ENCODE measurements at regions not wholly inside any gene's neighbourhood (a gene's known extent, or its start where the extent isn't known, plus 50 kb on each side); places are given as distances from the start of the nearest gene placed in this dataset.
A peak's percentile ranks its signal among the peaks of the same experiment; 100 is the strongest.

DNA sequence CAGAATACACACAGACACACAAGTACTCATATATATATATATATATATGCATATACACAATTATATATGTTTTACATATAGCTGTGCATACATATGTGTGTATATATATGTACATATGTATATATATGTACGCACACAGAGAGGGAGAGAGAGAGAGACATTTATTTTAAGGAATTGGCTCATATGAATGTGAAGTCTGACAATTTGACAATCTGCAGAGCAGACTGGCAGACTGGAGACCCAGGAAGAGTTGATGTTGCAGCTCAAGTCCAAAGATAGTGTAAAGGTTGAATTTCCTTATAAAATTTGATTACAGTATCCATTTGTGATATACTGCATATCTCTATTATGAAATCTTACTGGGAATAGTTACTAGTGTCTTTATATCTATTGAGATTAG is 1330.3 kb upstream of the CADM2 start:
- Histone ChIP-seq H3K9ac (ENCODE audit: insufficient read length) (no peak overlapping the region), H3K36me3 (ENCODE audit: insufficient read depth, low read length) (no peaks in the 10 kb centered on the region), H3K4me3 (no peak overlapping the region), H3K27ac (no peak overlapping the region), H3K9me3 (ENCODE audit: low read depth, low read length) (no peaks in the 10 kb centered on the region)
- TF ChIP-seq POLR2AphosphoS5 (IDR thresholded peaks at IDR 0.05; ENCODE audit: borderline replicate concordance, low read depth, low read length): no peak
- no peak for TF ChIP-seq FOXP2 (optimal IDR thresholded peaks at IDR 0.05; ENCODE audit: control extremely low read depth, extremely low read length, insufficient read depth)
- no peak for TF ChIP-seq EZH2 (IDR thresholded peaks at IDR 0.05)
- DNase-seq (ENCODE audit: low read depth, low spot score): no peak

- Histone ChIP-seq H3K27ac (no peak overlapping the region), H3K9ac (ENCODE audit: insufficient read length) (no peak overlapping the region), H3K4me3 (no peak overlapping the region), H3K36me3 (ENCODE audit: insufficient read depth, low read length) (no peaks in the 10 kb centered on the region), H3K9me3 (ENCODE audit: low read depth, low read length) (no peaks in the 10 kb centered on the region)
- DNase-seq (ENCODE audit: low read depth, low spot score): no peak
- no peak for TF ChIP-seq FOXP2 (optimal IDR thresholded peaks at IDR 0.05; ENCODE audit: control extremely low read depth, extremely low read length, insufficient read depth)
- no peak for TF ChIP-seq EZH2 (IDR thresholded peaks at IDR 0.05)
- TF ChIP-seq POLR2AphosphoS5 (IDR thresholded peaks at IDR 0.05; ENCODE audit: borderline replicate concordance, low read depth, low read length): no peak
Observed at GRCh38 chr3:83632526-83632925, 1326.3 kb upstream of the CADM2 start.

DNA sequence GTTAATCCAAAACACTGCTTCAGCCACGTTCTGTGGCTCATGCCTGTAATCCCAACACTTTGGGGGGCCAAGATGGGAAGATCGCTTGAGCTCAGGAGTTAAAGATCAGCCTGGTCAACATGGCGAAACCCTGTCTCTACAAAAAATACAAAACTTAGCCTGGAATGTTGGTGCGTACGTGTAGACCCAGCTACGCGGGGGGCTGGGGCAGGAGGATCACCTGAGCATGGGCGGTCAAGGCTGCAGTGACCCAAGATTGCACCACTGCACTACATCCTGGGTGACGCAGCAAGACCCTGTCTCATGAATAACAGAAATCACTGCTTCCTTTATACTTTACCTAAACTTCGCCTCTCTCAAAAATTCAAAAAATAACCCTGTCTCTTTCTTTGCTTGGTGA is 1325.0 kb upstream of the CADM2 start:
- Histone ChIP-seq H3K36me3 (ENCODE audit: insufficient read depth, low read length) (no peaks in the 10 kb centered on the region), H3K4me3 (no peak overlapping the region), H3K27ac (no peak overlapping the region), H3K9ac (ENCODE audit: insufficient read length) (no peak overlapping the region), H3K9me3 (ENCODE audit: low read depth, low read length) (no peaks in the 10 kb centered on the region)
- no peak for TF ChIP-seq POLR2AphosphoS5 (IDR thresholded peaks at IDR 0.05; ENCODE audit: borderline replicate concordance, low read depth, low read length)
- no peak for TF ChIP-seq EZH2 (IDR thresholded peaks at IDR 0.05)
- TF ChIP-seq FOXP2 (optimal IDR thresholded peaks at IDR 0.05; ENCODE audit: control extremely low read depth, extremely low read length, insufficient read depth): no peak
- no peak for DNase-seq (ENCODE audit: low read depth, low spot score)

- Histone ChIP-seq H3K27ac (no peak overlapping the region), H3K4me3 (no peak overlapping the region), H3K9ac (ENCODE audit: insufficient read length) (no peak overlapping the region), H3K9me3 (ENCODE audit: low read depth, low read length) (no peaks in the 10 kb centered on the region), H3K36me3 (ENCODE audit: insufficient read depth, low read length) (no peaks in the 10 kb centered on the region)
- DNase-seq (ENCODE audit: low read depth, low spot score): no peak
- TF ChIP-seq EZH2 (IDR thresholded peaks at IDR 0.05): no peak
- TF ChIP-seq FOXP2 (optimal IDR thresholded peaks at IDR 0.05; ENCODE audit: control extremely low read depth, extremely low read length, insufficient read depth): no peak
- TF ChIP-seq POLR2AphosphoS5 (IDR thresholded peaks at IDR 0.05; ENCODE audit: borderline replicate concordance, low read depth, low read length): no peak
Observed at GRCh38 chr3:83649692-83650091, 1309.1 kb upstream of the CADM2 start.

- DNase-seq (ENCODE audit: low read depth, low spot score): no peak
- no peak for TF ChIP-seq POLR2AphosphoS5 (IDR thresholded peaks at IDR 0.05; ENCODE audit: borderline replicate concordance, low read depth, low read length)
- TF ChIP-seq EZH2 (IDR thresholded peaks at IDR 0.05): no peak
- TF ChIP-seq FOXP2 (optimal IDR thresholded peaks at IDR 0.05; ENCODE audit: control extremely low read depth, extremely low read length, insufficient read depth): no peak
- Histone ChIP-seq H3K4me3 (no peak overlapping the region), H3K9ac (ENCODE audit: insufficient read length) (no peak overlapping the region), H3K9me3 (ENCODE audit: low read depth, low read length) (no peaks in the 10 kb centered on the region), H3K27ac (no peak overlapping the region), H3K36me3 (ENCODE audit: insufficient read depth, low read length) (no peaks in the 10 kb centered on the region)
Observed at GRCh38 chr3:83655083-83655482, 1303.7 kb upstream of the CADM2 start.

GRCh38 chr3:83662381-83662960 is 1296.3 kb upstream of the CADM2 start:
- peak; percentile 16 for DNase-seq (ENCODE audit: low read depth, low spot score)
- no peaks in the 10 kb centered on the region for H3K9me3 ChIP-seq (ENCODE audit: low read depth, low read length)
- peak overlapping the region; percentile 79 for H3K27ac ChIP-seq
- H3K4me3 ChIP-seq: peak overlapping the region; percentile 54
- no peaks in the 10 kb centered on the region for H3K36me3 ChIP-seq (ENCODE audit: insufficient read depth, low read length)
- H3K9ac ChIP-seq (ENCODE audit: insufficient read length): peak overlapping the region; percentile 43
- TF ChIP-seq EZH2 (IDR thresholded peaks at IDR 0.05) (no peak), POLR2AphosphoS5 (IDR thresholded peaks at IDR 0.05; ENCODE audit: borderline replicate concordance, low read depth, low read length) (no peak), FOXP2 (optimal IDR thresholded peaks at IDR 0.05; ENCODE audit: control extremely low read depth, extremely low read length, insufficient read depth) (no peak)

DNA sequence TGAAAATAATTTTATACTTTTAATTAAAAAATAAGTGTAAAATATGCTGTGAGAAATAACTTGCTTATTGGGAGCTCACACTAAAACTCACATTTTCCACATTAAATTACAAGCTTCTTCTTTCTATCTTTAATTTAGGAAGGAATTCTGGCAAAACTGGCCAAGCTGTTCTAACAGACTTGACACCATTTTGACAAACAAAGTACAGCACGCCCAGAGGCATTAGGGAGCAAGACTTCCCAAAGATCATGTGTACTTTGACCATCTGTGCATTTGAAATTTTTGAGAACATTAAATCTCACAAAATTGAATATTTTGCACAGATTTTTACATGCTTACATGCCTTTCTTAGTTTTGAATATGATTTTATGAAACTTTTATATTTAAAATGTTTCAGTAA is 1288.4 kb upstream of the CADM2 start:
- H3K36me3 ChIP-seq (ENCODE audit: insufficient read depth, low read length): no peaks in the 10 kb centered on the region
- no peak overlapping the region for H3K4me3 ChIP-seq
- no peak overlapping the region for H3K27ac ChIP-seq
- no peak overlapping the region for H3K9ac ChIP-seq (ENCODE audit: insufficient read length)
- TF ChIP-seq EZH2 (IDR thresholded peaks at IDR 0.05): no peak
- no peak for TF ChIP-seq POLR2AphosphoS5 (IDR thresholded peaks at IDR 0.05; ENCODE audit: borderline replicate concordance, low read depth, low read length)
- no peak for TF ChIP-seq FOXP2 (optimal IDR thresholded peaks at IDR 0.05; ENCODE audit: control extremely low read depth, extremely low read length, insufficient read depth)
- H3K9me3 ChIP-seq (ENCODE audit: low read depth, low read length): no peaks in the 10 kb centered on the region
- DNase-seq (ENCODE audit: low read depth, low spot score): no peak

GRCh38 chr3:83683937-83684598 is 1274.7 kb upstream of the CADM2 start:
- no peak for DNase-seq (ENCODE audit: low read depth, low spot score)
- TF ChIP-seq EZH2 (IDR thresholded peaks at IDR 0.05): no peak
- no peak for TF ChIP-seq FOXP2 (optimal IDR thresholded peaks at IDR 0.05; ENCODE audit: control extremely low read depth, extremely low read length, insufficient read depth)
- TF ChIP-seq POLR2AphosphoS5 (IDR thresholded peaks at IDR 0.05; ENCODE audit: borderline replicate concordance, low read depth, low read length): no peak
- no peaks in the 10 kb centered on the region for H3K9me3 ChIP-seq (ENCODE audit: low read depth, low read length)
- no peaks in the 10 kb centered on the region for H3K36me3 ChIP-seq (ENCODE audit: insufficient read depth, low read length)
- no peak overlapping the region for H3K27ac ChIP-seq
- H3K9ac ChIP-seq (ENCODE audit: insufficient read length): no peak overlapping the region
- peak overlapping the region; percentile 39; the same call in 1 of the 2 replicates for H3K4me3 ChIP-seq
